HUES48 (cell line): ENCODE measurements at regions not wholly inside any gene's neighbourhood (a gene's known extent, or its start where the extent isn't known, plus 50 kb on each side); places are given as distances from the start of the nearest gene placed in this dataset.

Source experiments
- H3K27ac ChIP-seq: one replicate; pipeline ENCODE4 v1.7.0; 2013; ENCODE audit warnings: low read depth, low read length, inconsistent platforms
- H3K27me3 ChIP-seq: 2 replicates; pipeline ENCODE4 v1.6.1; 2013; ENCODE audit warnings: mild to moderate bottlenecking, low read length; ENCODE audit not compliant: control insufficient read depth, insufficient read depth
- H3K36me3 ChIP-seq: 2 replicates; pipeline ENCODE4 v1.6.1; 2013; ENCODE audit warnings: low read length; ENCODE audit not compliant: control insufficient read depth, insufficient read depth
- H3K4me1 ChIP-seq: 2 replicates; pipeline ENCODE4 v1.6.1; 2013; ENCODE audit warnings: mild to moderate bottlenecking, low read length; ENCODE audit not compliant: control insufficient read depth, insufficient read depth
- H3K4me3 ChIP-seq: 2 replicates; pipeline ENCODE4 v1.5.1; 2013; ENCODE audit warnings: mild to moderate bottlenecking, low read depth, low read length
- H3K9ac ChIP-seq: 2 replicates; pipeline ENCODE4 v1.6.1; 2013; ENCODE audit warnings: mild to moderate bottlenecking, low read depth, low read length, moderate library complexity
- H3K9me3 ChIP-seq: 2 replicates; pipeline ENCODE4 v1.6.1; 2013; ENCODE audit warnings: low read length; ENCODE audit not compliant: control insufficient read depth, insufficient read depth

DNA sequence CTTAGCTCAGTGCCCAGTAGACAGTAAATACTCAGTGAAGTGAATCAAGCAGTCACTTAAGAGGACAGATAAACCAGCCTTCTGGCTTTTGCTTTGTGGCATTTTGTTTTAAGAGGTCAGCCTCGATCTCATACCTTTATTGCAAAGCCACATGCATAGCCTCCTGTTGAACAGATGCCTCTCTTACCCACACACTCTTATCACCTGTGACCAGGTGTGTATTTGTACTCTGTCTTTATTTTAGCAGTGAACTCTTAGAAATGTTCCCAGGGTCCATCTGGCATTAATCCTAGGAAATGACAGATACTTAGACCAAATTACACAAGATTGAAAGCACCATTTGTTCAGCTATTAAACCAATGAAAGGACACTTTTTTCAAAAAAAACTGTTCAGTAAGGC lies 1426.5 kb downstream of the CDH11 start:
- Histone ChIP-seq H3K4me1 (no peaks in the 10 kb centered on the region), H3K27ac (no peak overlapping the region), H3K27me3 (no peaks in the 10 kb centered on the region), H3K9me3 (no peaks in the 10 kb centered on the region), H3K36me3 (no peaks in the 10 kb centered on the region), H3K4me3 (no peak overlapping the region), H3K9ac (no peak overlapping the region)

- H3K9ac ChIP-seq: no peak overlapping the region
- H3K4me1 ChIP-seq: no peaks in the 10 kb centered on the region
- no peak overlapping the region for H3K27ac ChIP-seq
- H3K9me3 ChIP-seq: no peaks in the 10 kb centered on the region
- no peaks in the 10 kb centered on the region for H3K27me3 ChIP-seq
- H3K36me3 ChIP-seq: no peaks in the 10 kb centered on the region
- no peak overlapping the region for H3K4me3 ChIP-seq
Observed at GRCh38 chr16:63690961-63691360, 1430.9 kb downstream of the CDH11 start.

DNA sequence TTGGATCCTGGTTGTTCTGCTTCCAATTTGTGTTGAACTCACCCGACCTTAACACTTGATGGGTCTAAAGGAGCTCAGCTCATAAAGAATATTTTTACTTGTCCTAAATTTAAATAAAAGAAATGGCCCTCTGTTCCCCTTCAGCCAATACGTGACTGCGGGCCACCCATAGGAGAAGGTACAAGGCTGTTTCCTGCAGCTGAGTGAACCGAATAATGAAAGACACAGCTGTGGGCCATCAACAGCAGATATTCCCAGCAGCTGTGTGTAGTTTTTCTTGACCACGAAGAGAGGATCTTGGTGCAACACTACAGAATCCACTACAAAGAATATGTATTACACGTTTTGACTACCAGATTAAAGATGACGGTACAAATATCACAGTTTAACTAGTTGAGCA lies 1431.6 kb downstream of the CDH11 start:
- Histone ChIP-seq H3K36me3 (no peaks in the 10 kb centered on the region), H3K4me1 (no peaks in the 10 kb centered on the region), H3K4me3 (no peak overlapping the region), H3K9ac (no peak overlapping the region), H3K27me3 (no peaks in the 10 kb centered on the region), H3K27ac (no peak overlapping the region), H3K9me3 (no peaks in the 10 kb centered on the region)

DNA sequence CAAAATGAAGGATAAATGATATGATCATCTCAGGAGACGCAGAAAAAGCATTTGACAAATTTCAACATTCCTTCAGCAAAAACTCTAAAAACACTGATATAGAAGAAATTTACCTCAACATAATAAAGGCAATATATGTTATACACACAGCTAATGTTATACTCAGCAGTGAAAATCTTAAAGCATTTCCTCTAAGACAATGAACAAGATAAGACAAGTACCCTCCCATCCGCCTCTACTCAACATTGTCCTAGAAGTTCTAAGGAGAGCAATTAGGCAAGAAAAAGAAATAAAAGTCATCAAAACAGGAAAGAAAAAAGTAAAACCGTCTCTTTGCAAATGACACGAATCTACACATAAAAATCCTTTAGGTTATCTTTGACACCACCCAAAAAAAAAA lies 1432.8 kb downstream of the CDH11 start:
- no peak overlapping the region for H3K27ac ChIP-seq
- H3K9ac ChIP-seq: no peak overlapping the region
- no peaks in the 10 kb centered on the region for H3K4me1 ChIP-seq
- H3K9me3 ChIP-seq: no peaks in the 10 kb centered on the region
- H3K27me3 ChIP-seq: no peaks in the 10 kb centered on the region
- no peaks in the 10 kb centered on the region for H3K36me3 ChIP-seq
- H3K4me3 ChIP-seq: no peak overlapping the region

- H3K27me3 ChIP-seq: no peaks in the 10 kb centered on the region
- H3K4me3 ChIP-seq: no peak overlapping the region
- H3K27ac ChIP-seq: no peak overlapping the region
- no peaks in the 10 kb centered on the region for H3K36me3 ChIP-seq
- no peaks in the 10 kb centered on the region for H3K9me3 ChIP-seq
- no peaks in the 10 kb centered on the region for H3K4me1 ChIP-seq
- no peak overlapping the region for H3K9ac ChIP-seq
Observed at GRCh38 chr16:63684149-63685101, 1437.4 kb downstream of the CDH11 start.

DNA sequence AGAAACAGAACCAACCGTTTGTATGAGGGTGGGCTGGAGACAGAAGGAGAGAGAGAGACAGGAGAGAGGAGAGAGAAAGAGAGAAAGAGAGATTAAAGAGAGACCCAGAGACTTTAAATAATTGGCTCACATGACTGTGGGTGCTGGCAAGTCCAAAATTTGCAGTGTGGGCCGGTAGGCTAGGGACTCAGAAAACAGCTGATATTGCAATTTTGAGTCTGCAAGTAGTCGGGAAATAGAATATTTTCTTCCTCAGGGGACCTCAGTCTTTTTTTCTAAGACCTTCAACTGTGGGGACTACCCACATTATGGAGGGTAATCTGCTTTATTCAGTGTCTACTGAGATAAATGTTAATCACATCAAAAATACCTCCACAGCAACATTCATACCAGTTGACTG lies 1439.0 kb downstream of the CDH11 start:
- no peak overlapping the region for H3K4me3 ChIP-seq
- H3K4me1 ChIP-seq: no peaks in the 10 kb centered on the region
- no peaks in the 10 kb centered on the region for H3K9me3 ChIP-seq
- no peaks in the 10 kb centered on the region for H3K27me3 ChIP-seq
- H3K9ac ChIP-seq: no peak overlapping the region
- no peaks in the 10 kb centered on the region for H3K36me3 ChIP-seq
- no peak overlapping the region for H3K27ac ChIP-seq

DNA sequence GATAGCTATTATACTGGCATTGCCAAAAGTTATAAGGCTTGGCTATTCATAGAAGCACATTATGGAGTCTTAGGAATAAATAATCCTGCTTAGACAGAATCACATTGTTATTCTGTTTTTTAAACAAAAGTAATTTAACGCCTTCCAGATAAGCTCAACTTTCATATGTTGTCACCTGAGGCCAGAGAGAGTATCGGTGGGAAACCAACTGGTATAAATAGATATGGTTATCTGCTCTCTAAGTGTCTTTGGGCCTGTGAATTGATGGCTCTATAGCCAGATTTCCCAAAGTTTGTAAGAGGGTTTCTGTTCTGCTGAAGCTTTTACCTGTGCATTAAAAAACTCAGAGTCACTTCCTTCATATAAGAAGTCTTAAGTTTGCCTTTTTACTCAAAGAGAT lies 1449.4 kb downstream of the CDH11 start:
- no peak overlapping the region for H3K9ac ChIP-seq
- H3K4me3 ChIP-seq: no peak overlapping the region
- no peak overlapping the region for H3K27ac ChIP-seq
- H3K4me1 ChIP-seq: no peaks in the 10 kb centered on the region
- H3K36me3 ChIP-seq: no peaks in the 10 kb centered on the region
- no peaks in the 10 kb centered on the region for H3K27me3 ChIP-seq
- no peaks in the 10 kb centered on the region for H3K9me3 ChIP-seq

- no peaks in the 10 kb centered on the region for H3K36me3 ChIP-seq
- H3K4me1 ChIP-seq: peaks cover 9% of the 10 kb centered on the region; the same call in 1 of the 2 replicates
- H3K4me3 ChIP-seq: no peak overlapping the region
- no peak overlapping the region for H3K27ac ChIP-seq
- no peak overlapping the region for H3K9ac ChIP-seq
- no peaks in the 10 kb centered on the region for H3K9me3 ChIP-seq
- H3K27me3 ChIP-seq: no peaks in the 10 kb centered on the region
Observed at GRCh38 chr16:63663155-63663554, 1458.7 kb downstream of the CDH11 start.

DNA sequence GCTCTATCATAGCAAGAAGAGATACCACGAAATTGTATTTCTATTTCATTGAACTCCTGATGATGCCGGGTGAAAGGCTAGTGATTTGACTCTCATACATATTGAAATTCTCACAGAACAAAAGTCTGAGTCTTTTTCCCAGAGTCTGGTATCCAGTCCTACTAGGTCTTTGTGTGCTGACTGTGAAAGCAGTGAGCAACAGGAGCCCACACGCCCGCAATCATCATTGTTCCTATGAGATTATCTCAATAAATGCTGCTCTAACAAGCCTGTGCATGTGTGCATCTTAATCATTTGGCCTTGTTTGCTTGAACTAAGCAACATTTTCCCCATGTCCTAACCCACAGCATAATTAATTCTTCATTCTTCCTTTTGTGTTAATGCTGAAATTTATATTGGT lies 1466.0 kb downstream of the CDH11 start:
- Histone ChIP-seq H3K27ac (no peak overlapping the region), H3K36me3 (no peaks in the 10 kb centered on the region), H3K27me3 (no peaks in the 10 kb centered on the region), H3K9ac (no peak overlapping the region), H3K9me3 (no peaks in the 10 kb centered on the region), H3K4me1 (peaks cover 17% of the 10 kb centered on the region), H3K4me3 (no peak overlapping the region)

DNA sequence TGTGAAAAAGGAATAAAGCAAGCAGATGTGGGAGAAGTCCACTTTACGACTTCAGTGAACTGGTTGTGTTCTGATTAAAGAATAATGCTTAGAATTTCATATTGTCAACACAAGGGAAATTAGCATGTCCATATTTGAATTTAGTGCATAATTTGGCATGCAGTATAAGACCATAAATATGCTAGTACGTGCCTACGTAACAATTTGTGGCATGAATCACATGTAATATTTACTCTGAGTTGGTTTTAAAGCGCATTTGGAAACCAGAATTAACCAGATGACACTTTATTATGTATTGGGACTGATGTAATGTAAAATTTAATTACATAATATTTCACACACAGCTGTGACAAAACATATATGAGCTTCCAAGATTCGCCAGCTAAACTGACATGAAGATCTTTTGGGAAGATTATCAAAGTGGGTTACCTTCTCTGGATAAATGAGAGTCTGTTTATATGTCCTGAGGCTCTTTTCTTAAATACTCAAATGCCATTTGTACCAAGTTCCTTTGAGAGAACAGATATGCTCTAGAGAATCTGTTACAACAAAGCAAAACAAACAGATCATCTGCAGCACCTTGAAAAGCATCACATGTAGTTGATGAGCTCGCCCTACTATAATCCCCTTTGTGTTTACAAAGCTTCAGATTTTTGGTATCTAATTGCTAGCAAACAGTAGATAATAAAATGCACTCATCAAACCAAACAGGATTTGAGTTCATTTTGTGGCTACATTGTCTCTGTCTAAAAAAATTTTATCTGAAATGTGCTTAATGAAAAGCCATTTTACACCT lies 1468.6 kb downstream of the CDH11 start:
- Histone ChIP-seq H3K9me3 (no peaks in the 10 kb centered on the region), H3K4me3 (no peak overlapping the region), H3K36me3 (no peaks in the 10 kb centered on the region), H3K4me1 (peaks cover 17% of the 10 kb centered on the region), H3K9ac (no peak overlapping the region), H3K27ac (no peak overlapping the region), H3K27me3 (no peaks in the 10 kb centered on the region)

GRCh38 chr16:63652091-63652490 lies 1469.8 kb downstream of the CDH11 start:
- H3K4me1 ChIP-seq: peaks cover 17% of the 10 kb centered on the region
- H3K4me3 ChIP-seq: no peak overlapping the region
- no peak overlapping the region for H3K9ac ChIP-seq
- H3K27ac ChIP-seq: peak overlapping the region; percentile 71
- H3K9me3 ChIP-seq: no peaks in the 10 kb centered on the region
- no peaks in the 10 kb centered on the region for H3K27me3 ChIP-seq
- H3K36me3 ChIP-seq: no peaks in the 10 kb centered on the region
